VCaP (cell line): ENCODE measurements at regions not wholly inside any gene's neighbourhood (a gene's known extent, or its start where the extent isn't known, plus 50 kb on each side); places are given as distances from the start of the nearest gene placed in this dataset.
"Not testable (repeated sequence)": the region's sequence is repeated elsewhere in the genome, so short reads cannot be mapped to it uniquely, and the experiment has no call there.

Experiments
- H3K27ac ChIP-seq: fragments of 450-650 bp; 2 replicates; pipeline ENCODE4 v1.5.1; 2017
- CTCF ChIP-seq: fragments of 450-650 bp; conservative IDR thresholded peaks from 2 replicates; pipeline ENCODE4 v1.5.1; 2017; ENCODE audit warnings: mild to moderate bottlenecking, moderate library complexity

GRCh38 chr5:26419987-26420386 lies 618.4 kb downstream of the CDH9 start:
- TF ChIP-seq CTCF, result no peak
- H3K27ac ChIP-seq, result no peak overlapping the region

- no peak for TF ChIP-seq CTCF
- no peak overlapping the region for H3K27ac ChIP-seq
Measured at GRCh38 chr5:26416911-26417310, 621.5 kb downstream of the CDH9 start.

- no peak for TF ChIP-seq CTCF
Measured at GRCh38 chr5:26415987-26416779, 622.2 kb downstream of the CDH9 start.

GRCh38 chr5:26390608-26391007 lies 647.8 kb downstream of the CDH9 start:
- no peak overlapping the region for H3K27ac ChIP-seq
- TF ChIP-seq CTCF, result no peak

More at GRCh38 chr5:26415987-26416779, 622.2 kb downstream of the CDH9 start:
- H3K27ac ChIP-seq, result no peak overlapping the region

- H3K27ac ChIP-seq, result no peak overlapping the region
- TF ChIP-seq CTCF, result no peak
Measured at GRCh38 chr5:26388976-26389375, 649.4 kb downstream of the CDH9 start.

- no peak for TF ChIP-seq CTCF
- no peak overlapping the region for H3K27ac ChIP-seq
Measured at GRCh38 chr5:26386532-26386931, 651.9 kb downstream of the CDH9 start.

- not testable (repeated sequence) for H3K27ac ChIP-seq
Measured at GRCh38 chr5:26364624-26365023, 673.8 kb downstream of the CDH9 start.

- no peak overlapping the region for H3K27ac ChIP-seq
- TF ChIP-seq CTCF, result no peak
Measured at GRCh38 chr5:26343801-26344325, 694.5 kb downstream of the CDH9 start.
